HepG2 (cell line): ENCODE measurements at regions not wholly inside any gene's neighbourhood (a gene's known extent, or its start where the extent isn't known, plus 50 kb on each side); places are given as distances from the start of the nearest gene placed in this dataset.
A peak's percentile ranks its signal among the peaks of the same experiment; 100 is the strongest.

Source experiments
- BATF2 ChIP-seq: sonication (generic); formaldehyde crosslinking; IDR thresholded peaks from 2 replicates; pipeline ENCODE4 v1.8.0; 2022; ENCODE audit warnings: mild to moderate bottlenecking, missing genetic modification reagents, moderate library complexity
- DNMT3B ChIP-seq: conservative IDR thresholded peaks from 2 replicates; pipeline ENCODE4 v1.6.1; 2016; ENCODE audit warnings: missing biosample characterization, control low read depth
- FOXK1 ChIP-seq: sonication (generic); formaldehyde crosslinking; IDR thresholded peaks from 2 replicates; pipeline ENCODE4 v1.4.0; 2020; ENCODE audit warnings: low read depth, missing genetic modification reagents, borderline replicate concordance
- IKZF5 ChIP-seq: IDR thresholded peaks from 2 replicates; pipeline ENCODE4 v1.6.1; 2018; ENCODE audit warnings: missing genetic modification reagents, mild to moderate bottlenecking, missing compliant biosample characterization
- MBD4 ChIP-seq: IDR thresholded peaks from 2 replicates; pipeline ENCODE4 v1.6.1; 2012; ENCODE audit warnings: low read length, inconsistent platforms, borderline replicate concordance
- NFYB ChIP-seq: sonication (generic); formaldehyde crosslinking; IDR thresholded peaks from 2 replicates; pipeline ENCODE4 v1.4.0; 2020; ENCODE audit warnings: missing genetic modification reagents
- REL ChIP-seq: sonication (generic); formaldehyde crosslinking; conservative IDR thresholded peaks from 2 replicates; pipeline ENCODE4 v1.8.0; 2022; ENCODE audit warnings: mild to moderate bottlenecking, missing genetic modification reagents, moderate library complexity
- RFXANK ChIP-seq: IDR thresholded peaks from 2 replicates; pipeline ENCODE4 v1.6.1; 2016
- SIN3A ChIP-seq: IDR thresholded peaks from 2 replicates; pipeline ENCODE4 v1.6.1; 2011; ENCODE audit warnings: low read depth, mild to moderate bottlenecking, control low read depth, low read length, borderline replicate concordance
- SSRP1 ChIP-seq: IDR thresholded peaks from 2 replicates; pipeline ENCODE4 v1.6.1; 2016; ENCODE audit warnings: control low read depth
- ZBTB25 ChIP-seq: IDR thresholded peaks from 2 replicates; pipeline ENCODE4 v1.6.1; 2018; ENCODE audit warnings: missing genetic modification reagents
- ZBTB7B ChIP-seq: sonication (generic); formaldehyde crosslinking; IDR thresholded peaks from 2 replicates; pipeline ENCODE4 v1.4.0; 2020; ENCODE audit warnings: missing genetic modification reagents
- ZFP90 ChIP-seq: sonication (generic); formaldehyde crosslinking; IDR thresholded peaks from 2 replicates; pipeline ENCODE4 v1.8.0; 2022; ENCODE audit warnings: missing genetic modification reagents, mild to moderate bottlenecking, inconsistent platforms, borderline replicate concordance
- ZNF138 ChIP-seq: sonication (generic); formaldehyde crosslinking; IDR thresholded peaks from 2 replicates; pipeline ENCODE4 v1.5.0; 2020; ENCODE audit warnings: mild to moderate bottlenecking, low read depth, missing genetic modification reagents
- ZNF17 ChIP-seq: sonication (generic); formaldehyde crosslinking; IDR thresholded peaks from 2 replicates; pipeline ENCODE4 v1.5.0; 2020; ENCODE audit warnings: mild to moderate bottlenecking, missing genetic modification reagents
- ZNF253 ChIP-seq: sonication (generic); formaldehyde crosslinking; IDR thresholded peaks from 2 replicates; pipeline ENCODE4 v1.8.0; 2022; ENCODE audit warnings: mild to moderate bottlenecking, missing genetic modification reagents, borderline replicate concordance
- ZNF720 ChIP-seq: sonication (generic); formaldehyde crosslinking; IDR thresholded peaks from 2 replicates; pipeline ENCODE4 v1.4.0; 2020; ENCODE audit warnings: missing genetic modification reagents
- ZNF891 ChIP-seq: sonication (generic); formaldehyde crosslinking; IDR thresholded peaks from 2 replicates; pipeline ENCODE4 v1.5.0; 2020; ENCODE audit warnings: mild to moderate bottlenecking, missing genetic modification reagents
- TF ChIP-seq, protein P1 (sequence below): IDR thresholded peaks from 2 replicates; pipeline ENCODE4 v1.6.1; 2012; ENCODE audit warnings: low read depth, low read length, improper control_type of control experiment
- TF ChIP-seq, protein P2 (sequence below): sonication (generic); formaldehyde crosslinking; IDR thresholded peaks from 2 replicates; pipeline ENCODE4 v1.4.0; 2020; ENCODE audit warnings: missing genetic modification reagents
- TF ChIP-seq, protein P3 (sequence below): sonication (generic); formaldehyde crosslinking; IDR thresholded peaks from 2 replicates; pipeline ENCODE4 v1.8.1; 2023; ENCODE audit warnings: mild to moderate bottlenecking, moderate library complexity, missing genetic modification reagents

- TF ChIP-seq BATF2 (CRISPR knock-in tag) (no peak), ZNF891 (CRISPR knock-in tag) (no peak), REL (CRISPR knock-in tag) (no peak), ZFP90 (CRISPR knock-in tag) (no peak), ZBTB7B (CRISPR knock-in tag) (no peak), ZNF720 (CRISPR knock-in tag) (no peak), FOXK1 (CRISPR knock-in tag) (peak; percentile 48; the same call in 1 of the 2 replicates), IKZF5 (CRISPR knock-in tag) (no peak; the same call in 1 of the 2 replicates), NFYB (CRISPR knock-in tag) (peak; percentile 79), RFXANK (CRISPR knock-in tag) (0 out of 2 replicates have a peak, but pooled peaks have one; percentile 26), SSRP1 (CRISPR knock-in tag) (no peak), SIN3A (no peak), ZNF17 (CRISPR knock-in tag) (no peak), ZNF253 (no peak), MBD4 (no peak; the same call in 1 of the 2 replicates), DNMT3B (CRISPR knock-in tag) (no peak), ZBTB25 (no peak), ZNF138 (CRISPR knock-in tag) (no peak)
- TF ChIP-seq, protein P1, sequence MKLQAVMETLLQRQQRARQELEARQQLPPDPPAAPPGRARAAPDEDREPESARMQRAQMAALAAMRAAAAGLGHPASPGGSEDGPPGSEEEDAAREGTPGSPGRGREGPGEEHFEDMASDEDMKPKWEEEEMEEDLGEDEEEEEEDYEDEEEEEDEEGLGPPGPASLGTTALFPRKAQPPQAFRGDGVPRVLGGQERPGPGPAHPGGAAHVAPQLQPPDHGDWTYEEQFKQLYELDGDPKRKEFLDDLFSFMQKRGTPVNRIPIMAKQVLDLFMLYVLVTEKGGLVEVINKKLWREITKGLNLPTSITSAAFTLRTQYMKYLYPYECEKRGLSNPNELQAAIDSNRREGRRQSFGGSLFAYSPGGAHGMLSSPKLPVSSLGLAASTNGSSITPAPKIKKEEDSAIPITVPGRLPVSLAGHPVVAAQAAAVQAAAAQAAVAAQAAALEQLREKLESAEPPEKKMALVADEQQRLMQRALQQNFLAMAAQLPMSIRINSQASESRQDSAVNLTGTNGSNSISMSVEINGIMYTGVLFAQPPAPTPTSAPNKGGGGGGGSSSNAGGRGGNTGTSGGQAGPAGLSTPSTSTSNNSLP: peak; percentile 60; the same call in 1 of the 2 replicates
- TF ChIP-seq, protein P2, sequence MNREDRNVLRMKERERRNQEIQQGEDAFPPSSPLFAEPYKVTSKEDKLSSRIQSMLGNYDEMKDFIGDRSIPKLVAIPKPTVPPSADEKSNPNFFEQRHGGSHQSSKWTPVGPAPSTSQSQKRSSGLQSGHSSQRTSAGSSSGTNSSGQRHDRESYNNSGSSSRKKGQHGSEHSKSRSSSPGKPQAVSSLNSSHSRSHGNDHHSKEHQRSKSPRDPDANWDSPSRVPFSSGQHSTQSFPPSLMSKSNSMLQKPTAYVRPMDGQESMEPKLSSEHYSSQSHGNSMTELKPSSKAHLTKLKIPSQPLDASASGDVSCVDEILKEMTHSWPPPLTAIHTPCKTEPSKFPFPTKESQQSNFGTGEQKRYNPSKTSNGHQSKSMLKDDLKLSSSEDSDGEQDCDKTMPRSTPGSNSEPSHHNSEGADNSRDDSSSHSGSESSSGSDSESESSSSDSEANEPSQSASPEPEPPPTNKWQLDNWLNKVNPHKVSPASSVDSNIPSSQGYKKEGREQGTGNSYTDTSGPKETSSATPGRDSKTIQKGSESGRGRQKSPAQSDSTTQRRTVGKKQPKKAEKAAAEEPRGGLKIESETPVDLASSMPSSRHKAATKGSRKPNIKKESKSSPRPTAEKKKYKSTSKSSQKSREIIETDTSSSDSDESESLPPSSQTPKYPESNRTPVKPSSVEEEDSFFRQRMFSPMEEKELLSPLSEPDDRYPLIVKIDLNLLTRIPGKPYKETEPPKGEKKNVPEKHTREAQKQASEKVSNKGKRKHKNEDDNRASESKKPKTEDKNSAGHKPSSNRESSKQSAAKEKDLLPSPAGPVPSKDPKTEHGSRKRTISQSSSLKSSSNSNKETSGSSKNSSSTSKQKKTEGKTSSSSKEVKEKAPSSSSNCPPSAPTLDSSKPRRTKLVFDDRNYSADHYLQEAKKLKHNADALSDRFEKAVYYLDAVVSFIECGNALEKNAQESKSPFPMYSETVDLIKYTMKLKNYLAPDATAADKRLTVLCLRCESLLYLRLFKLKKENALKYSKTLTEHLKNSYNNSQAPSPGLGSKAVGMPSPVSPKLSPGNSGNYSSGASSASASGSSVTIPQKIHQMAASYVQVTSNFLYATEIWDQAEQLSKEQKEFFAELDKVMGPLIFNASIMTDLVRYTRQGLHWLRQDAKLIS (CRISPR knock-in tag): no peak
- TF ChIP-seq, protein P3, sequence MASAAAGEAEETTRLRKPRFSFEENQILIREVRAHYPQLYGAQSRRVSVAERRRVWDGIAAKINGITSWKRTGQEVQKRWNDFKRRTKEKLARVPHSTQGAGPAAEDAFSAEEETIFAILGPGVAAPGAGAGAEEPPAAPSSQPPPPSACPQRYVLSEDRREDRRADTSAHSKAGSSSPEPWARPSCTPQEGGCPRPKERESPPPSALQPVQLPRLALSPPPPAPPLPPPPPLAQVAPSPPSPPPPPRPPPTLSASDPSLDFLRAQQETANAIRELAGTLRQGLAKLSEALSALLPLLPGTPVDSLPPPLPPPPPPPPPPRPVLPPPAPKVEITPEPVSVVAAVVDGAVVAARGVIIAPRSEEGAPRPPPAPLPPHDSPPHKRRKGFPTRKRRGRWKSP: no peak
Measured at GRCh38 chr4:104728380-104729122, 233.9 kb upstream of the CXXC4 start (continued).
